HEK293T (cell line): ENCODE measurements at regions not wholly inside any gene's neighbourhood (a gene's known extent, or its start where the extent isn't known, plus 50 kb on each side); places are given as distances from the start of the nearest gene placed in this dataset.

Experiments used
- BHLHE40 ChIP-seq: fragments of 450-650 bp; IDR thresholded peaks from 2 replicates; pipeline ENCODE4 v1.6.1; 2016; ENCODE audit warnings: mild to moderate bottlenecking, moderate library complexity, borderline replicate concordance
- FOXK2 ChIP-seq: fragments of 450-650 bp; IDR thresholded peaks from 2 replicates; pipeline ENCODE4 v1.6.1; 2016; ENCODE audit warnings: mild to moderate bottlenecking
- FOXM1 ChIP-seq: fragments of 450-650 bp; IDR thresholded peaks from 2 replicates; pipeline ENCODE4 v1.6.1; 2017; ENCODE audit warnings: mild to moderate bottlenecking, borderline replicate concordance
- L3MBTL2 ChIP-seq: fragments of 450-650 bp; conservative IDR thresholded peaks from 2 replicates; pipeline ENCODE4 v1.6.1; 2016; ENCODE audit warnings: mild to moderate bottlenecking
- PKNOX1 ChIP-seq: fragments of 450-650 bp; IDR thresholded peaks from 2 replicates; pipeline ENCODE4 v1.6.1; 2016
- SUZ12 ChIP-seq: fragments of 450-650 bp; IDR thresholded peaks from 2 replicates; pipeline ENCODE4 v1.6.1; 2016; ENCODE audit warnings: mild to moderate bottlenecking

GRCh38 chr1:215479567-215479966 lies 87.5 kb upstream of the KCTD3 start:
- TF ChIP-seq FOXK2 (no peak), FOXM1 (no peak), PKNOX1 (no peak), BHLHE40 (no peak), L3MBTL2 (no peak), SUZ12 (no peak)
